Endometrium (tissue), 2 donors: ENCODE measurements at regions not wholly inside any gene's neighbourhood (a gene's known extent, or its start where the extent isn't known, plus 50 kb on each side); places are given as distances from the start of the nearest gene placed in this dataset.

Experiments used
- FAIRE-seq: peaks from 2 replicates; lab custom pipeline; 2012; peaks lifted over from hg19 to GRCh38; lab: Jason Lieb, UNC
- donor health status: control.
- donor health status: control.

GRCh38 chr1:192524223-192524622, 51.4 kb upstream of the RGS1 start:
- no peak for FAIRE-seq
